ENCODE measurements at regions not wholly inside any gene's neighbourhood (a gene's known extent, or its start where the extent isn't known, plus 50 kb on each side); places are given as distances from the start of the nearest gene placed in this dataset.

DNA sequence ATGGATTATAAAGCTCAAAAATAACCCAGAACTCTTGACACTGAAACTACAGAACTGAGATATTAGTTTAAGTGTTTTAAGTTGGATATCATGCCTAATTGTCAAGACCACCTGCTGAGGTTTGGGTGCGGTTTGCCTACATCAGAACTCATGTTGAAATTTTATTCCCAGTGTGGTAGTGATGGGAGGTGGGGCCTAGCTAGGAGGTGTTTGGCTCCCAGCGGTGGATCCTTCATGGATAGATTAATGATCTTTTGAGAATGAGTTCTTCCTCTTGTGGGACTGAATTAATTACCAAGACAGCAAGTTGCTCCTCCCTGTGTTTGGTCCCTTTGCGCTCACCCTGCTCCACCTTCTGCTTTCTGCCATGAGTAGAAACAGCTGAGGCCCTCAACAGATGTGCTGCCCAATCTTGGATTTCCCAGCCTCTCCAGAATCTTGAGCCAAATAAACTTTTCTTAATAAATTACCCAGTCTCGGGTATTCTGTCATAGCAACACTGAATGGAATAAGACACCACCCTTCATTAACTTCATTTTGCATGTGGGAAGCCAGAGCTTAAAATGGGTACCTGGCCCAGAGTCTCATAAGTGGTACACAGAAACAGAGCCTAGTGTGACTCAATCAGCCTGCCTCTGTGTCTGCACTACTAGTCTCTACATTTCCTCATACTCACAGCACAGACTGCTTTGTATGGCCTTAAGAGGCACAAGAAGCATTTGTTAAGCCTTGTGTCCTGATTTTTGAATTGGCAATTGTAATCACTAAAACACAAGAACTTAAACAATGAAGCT, 158.4 kb downstream of the IBTK start:
- H2BK5ac ChIP-seq (ENCODE audit: low read depth, low read length): no peak overlapping the region
- H4K20me1 ChIP-seq (replicated peaks in 1 of 2; ENCODE audit: control insufficient read depth in 1 of 2, insufficient read depth in 2 of 2, low read length in 2 of 2): no peaks in the 10 kb centered on the region
- DNase-seq (ENCODE audit: low read depth in 1 of 2, low spot score in 2 of 2) (no peak), FAIRE-seq (no peak)
- H3K56ac ChIP-seq (replicated peaks; ENCODE audit: insufficient read length, low read depth, low read length): no peak overlapping the region
- H2BK15ac ChIP-seq (ENCODE audit: low read length): no peak overlapping the region
- no peak overlapping the region for H3K4ac ChIP-seq (replicated peaks; ENCODE audit: insufficient read length, low read depth, low read length)
- WGBS, 2 experiments (ENCODE audit: extremely low coverage in 1 of 2, insufficient coverage in 1 of 2, insufficient read length in 1 of 2, insufficient replicate concordance in 2 of 2, low coverage in 1 of 2, low lambda C conversion rate in 2 of 2, missing lambda C conversion rate in 1 of 2): 86% methylated on average over 4 of the region's 4 CpGs; no CpG with 5 or more reads in 1 of the 2 experiments
- no peak overlapping the region for H3K4me2 ChIP-seq (ENCODE audit: insufficient read depth in 1 of 2, low read depth in 2 of 2, low read length in 2 of 2)
- H3K27me3 ChIP-seq (replicated peaks in 1 of 4; ENCODE audit: control insufficient read depth in 3 of 4, extremely low read depth in 1 of 4, insufficient read depth in 3 of 4, low read length in 3 of 4): no peaks in the 10 kb centered on the region
- no peak overlapping the region for H3K18ac ChIP-seq (ENCODE audit: extremely low read depth, low read length)
- no peak overlapping the region for H2AK5ac ChIP-seq (ENCODE audit: low read depth, low read length)
- no peaks in the 10 kb centered on the region for H3K79me1 ChIP-seq (ENCODE audit: low read depth, low read length)
- no peak overlapping the region for H2BK12ac ChIP-seq (ENCODE audit: low read depth, low read length)
- H3K36me3 ChIP-seq (ENCODE audit: control insufficient read depth in 2 of 4, insufficient read depth in 4 of 4, low read length in 3 of 4): no peaks in the 10 kb centered on the region
- H3K14ac ChIP-seq (ENCODE audit: insufficient read length): no peak overlapping the region
- ChIA-PET POLR2A (ENCODE audit: partially characterized antibody) (no interaction called here), CTCF (ENCODE audit: partially characterized antibody) (interaction anchor here (0.7 to 1.5 kb wide), 3 partner anchors 53 to 499 kb away, joined by 3 to 4 read pairs (median 3); no protein-coding TSS in a partner anchor)
- no peaks in the 10 kb centered on the region for H3K4me1 ChIP-seq (replicated peaks in 1 of 4; ENCODE audit: control insufficient read depth in 3 of 4, insufficient read depth in 4 of 4, low read length in 3 of 4)
- no peak overlapping the region for H3K23ac ChIP-seq (ENCODE audit: insufficient read length)
- H3K9ac ChIP-seq (replicated peaks in 1 of 4; ENCODE audit: extremely low read depth in 1 of 4, low read depth in 3 of 4, low read length in 3 of 4): no peak overlapping the region
- no peak overlapping the region for H2AFZ ChIP-seq (ENCODE audit: low read length)
- H2BK20ac ChIP-seq (ENCODE audit: low read length): no peak overlapping the region
- H4K8ac ChIP-seq (ENCODE audit: extremely low read depth, insufficient read depth, low read length): no peak overlapping the region
- no peak overlapping the region for H3K4me3 ChIP-seq (ENCODE audit: extremely low read depth in 1 of 4, insufficient read depth in 2 of 4, low read depth in 3 of 4, low read length in 4 of 4)
- no peak overlapping the region for H3K27ac ChIP-seq (ENCODE audit: low read depth, low read length)
- no peaks in the 10 kb centered on the region for H3K23me2 ChIP-seq (ENCODE audit: low read depth, low read length)
- no peaks in the 10 kb centered on the region for H3K79me2 ChIP-seq (ENCODE audit: control insufficient read depth in 1 of 2, insufficient read depth in 2 of 2, low read length in 2 of 2)
- no peak overlapping the region for H4K91ac ChIP-seq (replicated peaks; ENCODE audit: insufficient read length, low read length)
- H4K5ac ChIP-seq (ENCODE audit: insufficient read length, low read depth, low read length): no peak overlapping the region
- no peak overlapping the region for H2BK120ac ChIP-seq (replicated peaks; ENCODE audit: low read depth, low read length)
- H3K9me3 ChIP-seq (ENCODE audit: insufficient read depth in 2 of 2, low read depth in 1 of 2, low read length in 1 of 2): no peaks in the 10 kb centered on the region
- TF ChIP-seq, protein P1, sequence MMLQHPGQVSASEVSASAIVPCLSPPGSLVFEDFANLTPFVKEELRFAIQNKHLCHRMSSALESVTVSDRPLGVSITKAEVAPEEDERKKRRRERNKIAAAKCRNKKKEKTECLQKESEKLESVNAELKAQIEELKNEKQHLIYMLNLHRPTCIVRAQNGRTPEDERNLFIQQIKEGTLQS (IDR thresholded peaks at IDR 0.05; ENCODE audit: insufficient read depth, low read depth, low read length): no peak
- no peak for TF ChIP-seq KDM1A (IDR thresholded peaks at IDR 0.05; ENCODE audit: borderline replicate concordance, low read length)
- TF ChIP-seq, protein P2, sequence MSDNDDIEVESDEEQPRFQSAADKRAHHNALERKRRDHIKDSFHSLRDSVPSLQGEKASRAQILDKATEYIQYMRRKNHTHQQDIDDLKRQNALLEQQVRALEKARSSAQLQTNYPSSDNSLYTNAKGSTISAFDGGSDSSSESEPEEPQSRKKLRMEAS (IDR thresholded peaks at IDR 0.05): no peak
- no peak for TF ChIP-seq HDAC6 (IDR thresholded peaks at IDR 0.05; ENCODE audit: low read depth, low read length)
- no peak for TF ChIP-seq RXRA (IDR thresholded peaks at IDR 0.05; ENCODE audit: insufficient read depth, low read depth, low read length)
- TF ChIP-seq SP1 (IDR thresholded peaks at IDR 0.05; ENCODE audit: low read depth, low read length): no peak
- no peak for TF ChIP-seq NRF1 (IDR thresholded peaks at IDR 0.05; ENCODE audit: low read depth, low read length)
- no peak for TF ChIP-seq MAFK (IDR thresholded peaks at IDR 0.05; ENCODE audit: low read depth, low read length)

All from H1 (cell line).